ENCODE measurements at regions not wholly inside any gene's neighbourhood (a gene's known extent, or its start where the extent isn't known, plus 50 kb on each side); places are given as distances from the start of the nearest gene placed in this dataset.

- no peak for TF ChIP-seq POLR2A (IDR thresholded peaks at IDR 0.05; ENCODE audit: low read depth, low read length)
- no peak for TF ChIP-seq POLR2AphosphoS5 (IDR thresholded peaks at IDR 0.05; ENCODE audit: low read depth, low read length)
- TF ChIP-seq TAF1 (IDR thresholded peaks at IDR 0.05; ENCODE audit: borderline replicate concordance, low read depth, low read length) = no peak
Observed at GRCh38 chr5:118679264-118679940, 308.9 kb downstream of the DTWD2 start.

Measured in GM12892 (cell line).